Right lobe of liver (tissue), 4 donors: ENCODE measurements at regions not wholly inside any gene's neighbourhood (a gene's known extent, or its start where the extent isn't known, plus 50 kb on each side); places are given as distances from the start of the nearest gene placed in this dataset.

Source experiments
- POLR2A ChIP-seq: fragments of 450-650 bp; IDR thresholded peaks from one replicate; pipeline ENCODE4 v1.6.1; 2017; ENCODE audit warnings: antibody characterized with exemption, mild to moderate bottlenecking
- TF ChIP-seq, protein P1 (sequence below), 4 donors: fragments of 200-600 bp in 3 of 4; fragments of 450-650 bp in 1 of 4; IDR thresholded peaks; one replicate each; pipeline versions ENCODE4 v1.5.1 to v1.8.0; 2016 to 2022; ENCODE audit warnings: antibody characterized with exemption in 4 of 4, mild to moderate bottlenecking in 2 of 4
- donor health status: DM: no; HTN: no; CAD: no.
- donor health status: DM: no; HTN: no; CAD: no.
- donor health status: DM: no; HTN: yes; CAD: no.

DNA sequence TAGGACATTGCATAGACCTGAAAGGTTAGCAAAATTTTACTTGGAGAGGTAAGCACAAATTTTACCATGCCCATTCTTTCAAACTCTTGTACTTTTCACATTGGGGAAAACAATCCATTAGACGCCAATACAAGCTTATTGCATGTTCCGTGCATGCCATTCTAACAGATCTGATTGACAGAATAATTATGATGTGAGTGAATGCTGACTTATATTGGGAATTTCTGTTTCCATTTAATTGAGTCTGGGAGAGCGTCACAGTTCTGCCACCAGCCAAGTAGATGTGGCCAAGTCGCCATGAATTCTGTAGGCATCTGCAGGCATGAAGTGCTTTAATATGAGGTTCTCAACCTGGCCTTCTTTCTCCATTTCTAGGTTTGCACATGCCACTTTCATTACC is 1097.4 kb downstream of the VRK1 start:
- TF ChIP-seq POLR2A = no peak
- TF ChIP-seq, protein P1, sequence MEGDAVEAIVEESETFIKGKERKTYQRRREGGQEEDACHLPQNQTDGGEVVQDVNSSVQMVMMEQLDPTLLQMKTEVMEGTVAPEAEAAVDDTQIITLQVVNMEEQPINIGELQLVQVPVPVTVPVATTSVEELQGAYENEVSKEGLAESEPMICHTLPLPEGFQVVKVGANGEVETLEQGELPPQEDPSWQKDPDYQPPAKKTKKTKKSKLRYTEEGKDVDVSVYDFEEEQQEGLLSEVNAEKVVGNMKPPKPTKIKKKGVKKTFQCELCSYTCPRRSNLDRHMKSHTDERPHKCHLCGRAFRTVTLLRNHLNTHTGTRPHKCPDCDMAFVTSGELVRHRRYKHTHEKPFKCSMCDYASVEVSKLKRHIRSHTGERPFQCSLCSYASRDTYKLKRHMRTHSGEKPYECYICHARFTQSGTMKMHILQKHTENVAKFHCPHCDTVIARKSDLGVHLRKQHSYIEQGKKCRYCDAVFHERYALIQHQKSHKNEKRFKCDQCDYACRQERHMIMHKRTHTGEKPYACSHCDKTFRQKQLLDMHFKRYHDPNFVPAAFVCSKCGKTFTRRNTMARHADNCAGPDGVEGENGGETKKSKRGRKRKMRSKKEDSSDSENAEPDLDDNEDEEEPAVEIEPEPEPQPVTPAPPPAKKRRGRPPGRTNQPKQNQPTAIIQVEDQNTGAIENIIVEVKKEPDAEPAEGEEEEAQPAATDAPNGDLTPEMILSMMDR (IDR thresholded peaks at IDR 0.05) = no peak
